Renal cortex interstitium (tissue), 11 donors: ENCODE measurements at regions not wholly inside any gene's neighbourhood (a gene's known extent, or its start where the extent isn't known, plus 50 kb on each side); places are given as distances from the start of the nearest gene placed in this dataset.
A peak's percentile ranks its signal among the peaks of the same experiment; 100 is the strongest.

Experiments used
- DNase-seq, 11 donors: peaks; one replicate each; pipeline ENCODE4 v3.0.0-alpha.2; 2013; ENCODE audit warnings: low read depth in 9 of 11, low spot score in 4 of 11; ENCODE audit errors: extremely low read depth in 1 of 11

- DNase-seq, result no peak
Observed at GRCh38 chr1:87215592-87215991, 113.1 kb upstream of the LMO4 start.

GRCh38 chr1:87218618-87219017 is 110.1 kb upstream of the LMO4 start:
- DNase-seq, result no peak

- no peak for DNase-seq
Observed at GRCh38 chr1:87219141-87219540, 109.5 kb upstream of the LMO4 start.

- DNase-seq, result no peak
Observed at GRCh38 chr1:87219626-87220025, 109.1 kb upstream of the LMO4 start.

GRCh38 chr1:87220993-87221392 is 107.7 kb upstream of the LMO4 start:
- no peak for DNase-seq

GRCh38 chr1:87224201-87224600 is 104.5 kb upstream of the LMO4 start:
- DNase-seq, result no peak

GRCh38 chr1:87225171-87225570 is 103.5 kb upstream of the LMO4 start:
- no peak for DNase-seq

GRCh38 chr1:87226341-87226760 is 102.3 kb upstream of the LMO4 start:
- peak; percentile 46 to 80 (median 58) for DNase-seq

GRCh38 chr1:87227651-87228050 is 101.0 kb upstream of the LMO4 start:
- DNase-seq, result no peak

- DNase-seq, result no peak
Observed at GRCh38 chr1:87230501-87230900, 98.2 kb upstream of the LMO4 start.

- no peak for DNase-seq
Observed at GRCh38 chr1:87231703-87232367, 96.8 kb upstream of the LMO4 start.

- DNase-seq, result no peak
Observed at GRCh38 chr1:87236585-87236984, 92.1 kb upstream of the LMO4 start.

GRCh38 chr1:87239997-87240605 is 88.6 kb upstream of the LMO4 start:
- DNase-seq, result no peak

GRCh38 chr1:87240661-87241285 is 87.9 kb upstream of the LMO4 start:
- no peak for DNase-seq

GRCh38 chr1:87242445-87243185 is 86.1 kb upstream of the LMO4 start:
- DNase-seq, result no peak

- no peak for DNase-seq
Observed at GRCh38 chr1:87243573-87243972, 85.1 kb upstream of the LMO4 start.

- DNase-seq, result no peak
Observed at GRCh38 chr1:87246436-87246835, 82.2 kb upstream of the LMO4 start.

GRCh38 chr1:87249803-87250202 is 78.9 kb upstream of the LMO4 start:
- DNase-seq, result no peak

- no peak for DNase-seq
Observed at GRCh38 chr1:87250336-87250735, 78.3 kb upstream of the LMO4 start.

- no peak for DNase-seq
Observed at GRCh38 chr1:87252406-87252805, 76.3 kb upstream of the LMO4 start.
